ENCODE measurements at regions not wholly inside any gene's neighbourhood (a gene's known extent, or its start where the extent isn't known, plus 50 kb on each side); places are given as distances from the start of the nearest gene placed in this dataset.

GRCh38 chr12:62014330-62014729 lies 245.9 kb upstream of the USP15 start:
- H3K23me2 ChIP-seq (ENCODE audit: low read depth, low read length), result no peaks in the 10 kb centered on the region
- 84% methylated on average over 8 of the region's 8 CpGs; no CpG with 5 or more reads in 1 of the 2 experiments for WGBS, 2 experiments (ENCODE audit: extremely low coverage in 1 of 2, insufficient coverage in 1 of 2, insufficient read length in 1 of 2, insufficient replicate concordance in 2 of 2, low coverage in 1 of 2, low lambda C conversion rate in 2 of 2, missing lambda C conversion rate in 1 of 2)
- no peak overlapping the region for H3K27ac ChIP-seq (ENCODE audit: low read depth, low read length)
- no peak overlapping the region for H3K4me3 ChIP-seq (ENCODE audit: extremely low read depth in 1 of 4, insufficient read depth in 2 of 4, low read depth in 3 of 4, low read length in 4 of 4)
- ChIA-PET POLR2A (ENCODE audit: partially characterized antibody) (no interaction called here), CTCF (ENCODE audit: partially characterized antibody) (interaction anchor here (0.5 to 1.6 kb wide), 5 partner anchors 9 to 196 kb away, joined by 3 to 5 read pairs (median 3); no protein-coding TSS in a partner anchor)
- H3K56ac ChIP-seq (replicated peaks; ENCODE audit: insufficient read length, low read depth, low read length), result no peak overlapping the region
- H2BK12ac ChIP-seq (ENCODE audit: low read depth, low read length), result no peak overlapping the region
- FAIRE-seq, result no peak
- no peak overlapping the region for H3K9ac ChIP-seq (replicated peaks in 1 of 4; ENCODE audit: extremely low read depth in 1 of 4, low read depth in 3 of 4, low read length in 3 of 4)
- DNase-seq (ENCODE audit: low read depth in 1 of 2, low spot score in 2 of 2), result no peak
- no peak overlapping the region for H3K14ac ChIP-seq (ENCODE audit: insufficient read length)
- H2BK5ac ChIP-seq (ENCODE audit: low read depth, low read length), result no peak overlapping the region
- no peak overlapping the region for H3K4me2 ChIP-seq (ENCODE audit: insufficient read depth in 1 of 2, low read depth in 2 of 2, low read length in 2 of 2)
- H3K18ac ChIP-seq (ENCODE audit: extremely low read depth, low read length), result no peak overlapping the region
- no peak overlapping the region for H2AFZ ChIP-seq (ENCODE audit: low read length)
- H3K4ac ChIP-seq (replicated peaks; ENCODE audit: insufficient read length, low read depth, low read length), result no peak overlapping the region
- H4K5ac ChIP-seq (ENCODE audit: insufficient read length, low read depth, low read length), result no peak overlapping the region
- H3K4me1 ChIP-seq (replicated peaks in 1 of 4; ENCODE audit: control insufficient read depth in 3 of 4, insufficient read depth in 4 of 4, low read length in 3 of 4), result no peaks in the 10 kb centered on the region
- no peak overlapping the region for H2BK20ac ChIP-seq (ENCODE audit: low read length)
- H2BK120ac ChIP-seq (replicated peaks; ENCODE audit: low read depth, low read length), result no peak overlapping the region
- H3K27me3 ChIP-seq (replicated peaks in 1 of 4; ENCODE audit: control insufficient read depth in 3 of 4, extremely low read depth in 1 of 4, insufficient read depth in 3 of 4, low read length in 3 of 4), result no peaks in the 10 kb centered on the region
- no peak overlapping the region for H3K23ac ChIP-seq (ENCODE audit: insufficient read length)
- H3K36me3 ChIP-seq (ENCODE audit: control insufficient read depth in 2 of 4, insufficient read depth in 4 of 4, low read length in 3 of 4), result peaks cover 0 to 2% (median 0%) of the 10 kb centered on the region in 4 experiments; a peak in 1 of 8 replicates
- no peaks in the 10 kb centered on the region for H4K20me1 ChIP-seq (replicated peaks in 1 of 2; ENCODE audit: control insufficient read depth in 1 of 2, insufficient read depth in 2 of 2, low read length in 2 of 2)
- H3K9me3 ChIP-seq (ENCODE audit: insufficient read depth in 2 of 2, low read depth in 1 of 2, low read length in 1 of 2), result peaks cover 0 to 12% of the 10 kb centered on the region in 2 experiments; a peak in 1 of 4 replicates
- H4K91ac ChIP-seq (replicated peaks; ENCODE audit: insufficient read length, low read length), result no peak overlapping the region
- H2BK15ac ChIP-seq (ENCODE audit: low read length), result no peak overlapping the region
- no peaks in the 10 kb centered on the region for H3K79me2 ChIP-seq (ENCODE audit: control insufficient read depth in 1 of 2, insufficient read depth in 2 of 2, low read length in 2 of 2)
- no peak overlapping the region for H4K8ac ChIP-seq (ENCODE audit: extremely low read depth, insufficient read depth, low read length)
- no peaks in the 10 kb centered on the region for H3K79me1 ChIP-seq (ENCODE audit: low read depth, low read length)
- H2AK5ac ChIP-seq (ENCODE audit: low read depth, low read length), result no peak overlapping the region
- TF ChIP-seq, protein P1, sequence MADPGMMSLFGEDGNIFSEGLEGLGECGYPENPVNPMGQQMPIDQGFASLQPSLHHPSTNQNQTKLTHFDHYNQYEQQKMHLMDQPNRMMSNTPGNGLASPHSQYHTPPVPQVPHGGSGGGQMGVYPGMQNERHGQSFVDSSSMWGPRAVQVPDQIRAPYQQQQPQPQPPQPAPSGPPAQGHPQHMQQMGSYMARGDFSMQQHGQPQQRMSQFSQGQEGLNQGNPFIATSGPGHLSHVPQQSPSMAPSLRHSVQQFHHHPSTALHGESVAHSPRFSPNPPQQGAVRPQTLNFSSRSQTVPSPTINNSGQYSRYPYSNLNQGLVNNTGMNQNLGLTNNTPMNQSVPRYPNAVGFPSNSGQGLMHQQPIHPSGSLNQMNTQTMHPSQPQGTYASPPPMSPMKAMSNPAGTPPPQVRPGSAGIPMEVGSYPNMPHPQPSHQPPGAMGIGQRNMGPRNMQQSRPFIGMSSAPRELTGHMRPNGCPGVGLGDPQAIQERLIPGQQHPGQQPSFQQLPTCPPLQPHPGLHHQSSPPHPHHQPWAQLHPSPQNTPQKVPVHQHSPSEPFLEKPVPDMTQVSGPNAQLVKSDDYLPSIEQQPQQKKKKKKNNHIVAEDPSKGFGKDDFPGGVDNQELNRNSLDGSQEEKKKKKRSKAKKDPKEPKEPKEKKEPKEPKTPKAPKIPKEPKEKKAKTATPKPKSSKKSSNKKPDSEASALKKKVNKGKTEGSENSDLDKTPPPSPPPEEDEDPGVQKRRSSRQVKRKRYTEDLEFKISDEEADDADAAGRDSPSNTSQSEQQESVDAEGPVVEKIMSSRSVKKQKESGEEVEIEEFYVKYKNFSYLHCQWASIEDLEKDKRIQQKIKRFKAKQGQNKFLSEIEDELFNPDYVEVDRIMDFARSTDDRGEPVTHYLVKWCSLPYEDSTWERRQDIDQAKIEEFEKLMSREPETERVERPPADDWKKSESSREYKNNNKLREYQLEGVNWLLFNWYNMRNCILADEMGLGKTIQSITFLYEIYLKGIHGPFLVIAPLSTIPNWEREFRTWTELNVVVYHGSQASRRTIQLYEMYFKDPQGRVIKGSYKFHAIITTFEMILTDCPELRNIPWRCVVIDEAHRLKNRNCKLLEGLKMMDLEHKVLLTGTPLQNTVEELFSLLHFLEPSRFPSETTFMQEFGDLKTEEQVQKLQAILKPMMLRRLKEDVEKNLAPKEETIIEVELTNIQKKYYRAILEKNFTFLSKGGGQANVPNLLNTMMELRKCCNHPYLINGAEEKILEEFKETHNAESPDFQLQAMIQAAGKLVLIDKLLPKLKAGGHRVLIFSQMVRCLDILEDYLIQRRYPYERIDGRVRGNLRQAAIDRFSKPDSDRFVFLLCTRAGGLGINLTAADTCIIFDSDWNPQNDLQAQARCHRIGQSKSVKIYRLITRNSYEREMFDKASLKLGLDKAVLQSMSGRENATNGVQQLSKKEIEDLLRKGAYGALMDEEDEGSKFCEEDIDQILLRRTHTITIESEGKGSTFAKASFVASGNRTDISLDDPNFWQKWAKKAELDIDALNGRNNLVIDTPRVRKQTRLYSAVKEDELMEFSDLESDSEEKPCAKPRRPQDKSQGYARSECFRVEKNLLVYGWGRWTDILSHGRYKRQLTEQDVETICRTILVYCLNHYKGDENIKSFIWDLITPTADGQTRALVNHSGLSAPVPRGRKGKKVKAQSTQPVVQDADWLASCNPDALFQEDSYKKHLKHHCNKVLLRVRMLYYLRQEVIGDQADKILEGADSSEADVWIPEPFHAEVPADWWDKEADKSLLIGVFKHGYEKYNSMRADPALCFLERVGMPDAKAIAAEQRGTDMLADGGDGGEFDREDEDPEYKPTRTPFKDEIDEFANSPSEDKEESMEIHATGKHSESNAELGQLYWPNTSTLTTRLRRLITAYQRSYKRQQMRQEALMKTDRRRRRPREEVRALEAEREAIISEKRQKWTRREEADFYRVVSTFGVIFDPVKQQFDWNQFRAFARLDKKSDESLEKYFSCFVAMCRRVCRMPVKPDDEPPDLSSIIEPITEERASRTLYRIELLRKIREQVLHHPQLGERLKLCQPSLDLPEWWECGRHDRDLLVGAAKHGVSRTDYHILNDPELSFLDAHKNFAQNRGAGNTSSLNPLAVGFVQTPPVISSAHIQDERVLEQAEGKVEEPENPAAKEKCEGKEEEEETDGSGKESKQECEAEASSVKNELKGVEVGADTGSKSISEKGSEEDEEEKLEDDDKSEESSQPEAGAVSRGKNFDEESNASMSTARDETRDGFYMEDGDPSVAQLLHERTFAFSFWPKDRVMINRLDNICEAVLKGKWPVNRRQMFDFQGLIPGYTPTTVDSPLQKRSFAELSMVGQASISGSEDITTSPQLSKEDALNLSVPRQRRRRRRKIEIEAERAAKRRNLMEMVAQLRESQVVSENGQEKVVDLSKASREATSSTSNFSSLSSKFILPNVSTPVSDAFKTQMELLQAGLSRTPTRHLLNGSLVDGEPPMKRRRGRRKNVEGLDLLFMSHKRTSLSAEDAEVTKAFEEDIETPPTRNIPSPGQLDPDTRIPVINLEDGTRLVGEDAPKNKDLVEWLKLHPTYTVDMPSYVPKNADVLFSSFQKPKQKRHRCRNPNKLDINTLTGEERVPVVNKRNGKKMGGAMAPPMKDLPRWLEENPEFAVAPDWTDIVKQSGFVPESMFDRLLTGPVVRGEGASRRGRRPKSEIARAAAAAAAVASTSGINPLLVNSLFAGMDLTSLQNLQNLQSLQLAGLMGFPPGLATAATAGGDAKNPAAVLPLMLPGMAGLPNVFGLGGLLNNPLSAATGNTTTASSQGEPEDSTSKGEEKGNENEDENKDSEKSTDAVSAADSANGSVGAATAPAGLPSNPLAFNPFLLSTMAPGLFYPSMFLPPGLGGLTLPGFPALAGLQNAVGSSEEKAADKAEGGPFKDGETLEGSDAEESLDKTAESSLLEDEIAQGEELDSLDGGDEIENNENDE (IDR thresholded peaks at IDR 0.05; ENCODE audit: insufficient replicate concordance, low read length), result no peak
